ENCODE measurements at regions not wholly inside any gene's neighbourhood (a gene's known extent, or its start where the extent isn't known, plus 50 kb on each side); places are given as distances from the start of the nearest gene placed in this dataset.

DNA sequence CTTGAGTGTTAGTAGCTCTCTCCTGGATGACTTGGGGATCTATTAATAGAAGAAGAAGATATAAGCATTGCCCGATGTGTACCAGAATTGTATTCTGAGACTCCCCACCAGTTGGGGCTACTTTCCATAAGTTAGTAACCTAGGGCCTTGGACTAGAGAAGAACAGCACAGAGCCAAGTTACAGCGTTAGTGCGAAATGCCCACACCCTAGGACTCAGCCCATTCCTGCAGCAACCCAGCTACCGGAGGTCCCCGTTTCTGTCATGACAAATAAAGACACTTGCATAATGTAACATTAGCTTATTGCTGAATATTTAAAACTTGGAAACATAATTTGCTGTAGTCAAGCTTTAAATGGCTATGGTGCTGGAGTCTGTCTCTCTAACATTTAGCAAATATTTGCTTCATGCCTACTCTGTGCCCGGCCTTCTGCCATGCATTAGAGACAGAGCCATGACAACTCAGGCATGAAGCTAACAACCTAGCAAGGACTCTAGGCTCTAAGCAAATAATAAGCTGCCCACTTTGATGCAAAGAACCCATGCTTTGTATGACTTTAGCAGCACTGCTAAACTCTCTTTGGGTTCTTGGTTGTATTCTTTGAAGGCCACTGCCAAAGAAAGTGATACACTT is 103.4 kb upstream of the COL21A1 start:
- H3K27me3 Mint-ChIP-seq (ENCODE audit: low read depth in 2 of 2), result peaks cover 7 to 10% of the 10 kb centered on the region in 2 donors
- Histone ChIP-seq H3K36me3 (ENCODE audit: control insufficient read depth, insufficient read depth, low read length) (no peaks in the 10 kb centered on the region), H3K27ac (ENCODE audit: low read length) (no peak overlapping the region), H3K27me3 (ENCODE audit: control insufficient read depth, insufficient read depth, low read length) (no peaks in the 10 kb centered on the region), H3K9me3 (ENCODE audit: control insufficient read depth, insufficient read depth, low read length) (no peaks in the 10 kb centered on the region), H3K4me3 (ENCODE audit: low read length) (no peak overlapping the region), H3K4me1 (ENCODE audit: control insufficient read depth, insufficient read depth, low read length) (no peaks in the 10 kb centered on the region)
- no peaks in the 10 kb centered on the region for H3K4me1 Mint-ChIP-seq
- no peak for DNase-seq
- no peak overlapping the region for H3K27ac Mint-ChIP-seq
- intact Hi-C loops (cut with micrococcal nuclease), result loop anchor here (10.0 kb wide), 1 partner anchor 504 kb away; no protein-coding TSS in a partner anchor
- no peak for ATAC-seq
- peaks cover 0 to 4% of the 10 kb centered on the region in 2 donors for H3K9me3 Mint-ChIP-seq
- no peak overlapping the region for H3K4me3 Mint-ChIP-seq
- TF ChIP-seq, protein P1, sequence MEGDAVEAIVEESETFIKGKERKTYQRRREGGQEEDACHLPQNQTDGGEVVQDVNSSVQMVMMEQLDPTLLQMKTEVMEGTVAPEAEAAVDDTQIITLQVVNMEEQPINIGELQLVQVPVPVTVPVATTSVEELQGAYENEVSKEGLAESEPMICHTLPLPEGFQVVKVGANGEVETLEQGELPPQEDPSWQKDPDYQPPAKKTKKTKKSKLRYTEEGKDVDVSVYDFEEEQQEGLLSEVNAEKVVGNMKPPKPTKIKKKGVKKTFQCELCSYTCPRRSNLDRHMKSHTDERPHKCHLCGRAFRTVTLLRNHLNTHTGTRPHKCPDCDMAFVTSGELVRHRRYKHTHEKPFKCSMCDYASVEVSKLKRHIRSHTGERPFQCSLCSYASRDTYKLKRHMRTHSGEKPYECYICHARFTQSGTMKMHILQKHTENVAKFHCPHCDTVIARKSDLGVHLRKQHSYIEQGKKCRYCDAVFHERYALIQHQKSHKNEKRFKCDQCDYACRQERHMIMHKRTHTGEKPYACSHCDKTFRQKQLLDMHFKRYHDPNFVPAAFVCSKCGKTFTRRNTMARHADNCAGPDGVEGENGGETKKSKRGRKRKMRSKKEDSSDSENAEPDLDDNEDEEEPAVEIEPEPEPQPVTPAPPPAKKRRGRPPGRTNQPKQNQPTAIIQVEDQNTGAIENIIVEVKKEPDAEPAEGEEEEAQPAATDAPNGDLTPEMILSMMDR (IDR thresholded peaks at IDR 0.05), result no peak
- WGBS (ENCODE audit: insufficient coverage), result 87% methylated on average over 6 of the region's 6 CpGs
- no peaks in the 10 kb centered on the region for H3K36me3 Mint-ChIP-seq

DNA sequence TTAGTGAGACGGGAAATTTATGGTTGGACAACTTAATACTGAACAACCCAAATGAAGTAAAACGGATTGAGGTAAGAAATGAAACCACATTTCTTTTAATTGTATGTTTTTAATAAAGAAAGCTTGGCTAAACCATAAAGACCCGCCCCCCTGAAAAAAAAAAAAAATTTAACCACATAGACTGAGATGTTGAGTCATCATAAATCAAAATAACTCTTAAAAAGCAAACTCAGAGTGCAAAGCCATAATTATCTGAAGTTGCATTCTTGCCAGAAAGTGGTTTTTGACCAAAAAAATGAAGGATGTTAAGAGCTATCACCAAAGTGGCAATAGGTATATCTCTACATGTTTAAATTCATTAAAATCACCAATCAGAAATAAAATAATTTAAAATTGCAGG is 101.8 kb upstream of the COL21A1 start:
- ATAC-seq (no peak), DNase-seq (no peak)
- H3K9me3 ChIP-seq (ENCODE audit: control insufficient read depth, insufficient read depth, low read length), result no peaks in the 10 kb centered on the region
- TF ChIP-seq, protein P1 (IDR thresholded peaks at IDR 0.05), result no peak
- no peaks in the 10 kb centered on the region for H3K36me3 ChIP-seq (ENCODE audit: control insufficient read depth, insufficient read depth, low read length)
- no peaks in the 10 kb centered on the region for H3K27me3 ChIP-seq (ENCODE audit: control insufficient read depth, insufficient read depth, low read length)
- H3K4me1 Mint-ChIP-seq, result no peaks in the 10 kb centered on the region
- H3K4me3 ChIP-seq (ENCODE audit: low read length), result no peak overlapping the region
- H3K4me3 Mint-ChIP-seq, result no peak overlapping the region
- H3K36me3 Mint-ChIP-seq, result no peaks in the 10 kb centered on the region
- peaks cover 10% of the 10 kb centered on the region in 2 donors for H3K27me3 Mint-ChIP-seq (ENCODE audit: low read depth in 2 of 2)
- H3K9me3 Mint-ChIP-seq, result peaks cover 0 to 4% of the 10 kb centered on the region in 2 donors
- no peak overlapping the region for H3K27ac Mint-ChIP-seq
- WGBS (ENCODE audit: insufficient coverage), result no CpG with 5 or more reads among the region's 3 CpGs
- H3K27ac ChIP-seq (ENCODE audit: low read length), result no peak overlapping the region
- intact Hi-C loops (cut with micrococcal nuclease), result no loop called here
- H3K4me1 ChIP-seq (ENCODE audit: control insufficient read depth, insufficient read depth, low read length), result no peaks in the 10 kb centered on the region

- 97% methylated on average over 1 of the region's 1 CpG for WGBS (ENCODE audit: insufficient coverage)
- Histone ChIP-seq H3K36me3 (ENCODE audit: control insufficient read depth, insufficient read depth, low read length) (no peaks in the 10 kb centered on the region), H3K4me3 (ENCODE audit: low read length) (no peak overlapping the region), H3K27me3 (ENCODE audit: control insufficient read depth, insufficient read depth, low read length) (no peaks in the 10 kb centered on the region), H3K9me3 (ENCODE audit: control insufficient read depth, insufficient read depth, low read length) (no peaks in the 10 kb centered on the region), H3K27ac (ENCODE audit: low read length) (no peak overlapping the region), H3K4me1 (ENCODE audit: control insufficient read depth, insufficient read depth, low read length) (no peaks in the 10 kb centered on the region)
- peaks cover 10% of the 10 kb centered on the region in 2 donors for H3K27me3 Mint-ChIP-seq (ENCODE audit: low read depth in 2 of 2)
- no peak for DNase-seq
- H3K27ac Mint-ChIP-seq, result no peak overlapping the region
- H3K4me1 Mint-ChIP-seq, result no peaks in the 10 kb centered on the region
- intact Hi-C loops (cut with micrococcal nuclease), result no loop called here
- peaks cover 0 to 4% of the 10 kb centered on the region in 2 donors for H3K9me3 Mint-ChIP-seq
- no peaks in the 10 kb centered on the region for H3K36me3 Mint-ChIP-seq
- no peak for ATAC-seq
- no peak overlapping the region for H3K4me3 Mint-ChIP-seq
- TF ChIP-seq, protein P1 (IDR thresholded peaks at IDR 0.05), result no peak
These were observed 101.2 kb upstream of the COL21A1 start for GRCh38 chr6:56348578-56348977.

GRCh38 chr6:56347526-56347925 is 100.1 kb upstream of the COL21A1 start:
- Mint-ChIP-seq H3K36me3 (no peaks in the 10 kb centered on the region), H3K27me3 (ENCODE audit: low read depth in 2 of 2) (peaks cover 10% of the 10 kb centered on the region in 2 donors), H3K4me1 (no peaks in the 10 kb centered on the region), H3K4me3 (no peak overlapping the region), H3K27ac (no peak overlapping the region), H3K9me3 (peaks cover 0 to 4% of the 10 kb centered on the region in 2 donors)
- Histone ChIP-seq H3K27ac (ENCODE audit: low read length) (no peak overlapping the region), H3K9me3 (ENCODE audit: control insufficient read depth, insufficient read depth, low read length) (no peaks in the 10 kb centered on the region), H3K4me1 (ENCODE audit: control insufficient read depth, insufficient read depth, low read length) (no peaks in the 10 kb centered on the region), H3K36me3 (ENCODE audit: control insufficient read depth, insufficient read depth, low read length) (no peaks in the 10 kb centered on the region), H3K4me3 (ENCODE audit: low read length) (no peak overlapping the region), H3K27me3 (ENCODE audit: control insufficient read depth, insufficient read depth, low read length) (no peaks in the 10 kb centered on the region)
- DNase-seq (no peak), ATAC-seq (no peak)
- TF ChIP-seq, protein P1 (IDR thresholded peaks at IDR 0.05), result no peak
- intact Hi-C loops (cut with micrococcal nuclease), result no loop called here
